HEK293 (cell line): ENCODE measurements at regions not wholly inside any gene's neighbourhood (a gene's known extent, or its start where the extent isn't known, plus 50 kb on each side); places are given as distances from the start of the nearest gene placed in this dataset.

Experiments used
- ZNF146 ChIP-seq: fragments of 450-650 bp; formaldehyde crosslinking; IDR thresholded peaks from 2 replicates; pipeline ENCODE4 v1.5.1; 2016; ENCODE audit warnings: missing biosample characterization, missing genetic modification characterization
- ZNF555 ChIP-seq: fragments of 450-650 bp; formaldehyde crosslinking; conservative IDR thresholded peaks from 2 replicates; pipeline ENCODE4 v1.5.1; 2017; ENCODE audit warnings: missing biosample characterization, mild to moderate bottlenecking, missing genetic modification characterization, inconsistent platforms
- TF ChIP-seq, protein P1 (sequence below): fragments of 450-650 bp; formaldehyde crosslinking; IDR thresholded peaks from 2 replicates; pipeline ENCODE4 v1.5.1; 2016; ENCODE audit warnings: missing biosample characterization, missing genetic modification characterization

DNA sequence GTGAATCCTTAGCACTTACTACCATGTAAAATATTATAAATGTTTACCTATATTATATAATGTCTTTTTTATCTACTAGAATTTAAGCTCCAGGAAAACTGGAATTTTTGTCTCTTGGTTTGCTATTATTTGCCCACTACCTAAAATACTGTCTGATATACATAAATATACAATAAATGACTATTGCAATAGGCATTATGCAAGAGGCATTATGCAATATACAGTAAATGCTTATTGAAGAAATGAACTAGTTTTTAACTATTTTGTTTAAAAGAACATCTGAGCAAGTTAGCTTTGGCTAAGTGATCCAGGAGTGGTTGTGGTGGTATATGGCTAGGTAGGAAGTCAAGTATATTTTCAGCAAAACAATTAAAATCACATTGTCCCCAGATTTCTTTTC is 640.2 kb upstream of the PKN2 start:
- TF ChIP-seq, protein P1, sequence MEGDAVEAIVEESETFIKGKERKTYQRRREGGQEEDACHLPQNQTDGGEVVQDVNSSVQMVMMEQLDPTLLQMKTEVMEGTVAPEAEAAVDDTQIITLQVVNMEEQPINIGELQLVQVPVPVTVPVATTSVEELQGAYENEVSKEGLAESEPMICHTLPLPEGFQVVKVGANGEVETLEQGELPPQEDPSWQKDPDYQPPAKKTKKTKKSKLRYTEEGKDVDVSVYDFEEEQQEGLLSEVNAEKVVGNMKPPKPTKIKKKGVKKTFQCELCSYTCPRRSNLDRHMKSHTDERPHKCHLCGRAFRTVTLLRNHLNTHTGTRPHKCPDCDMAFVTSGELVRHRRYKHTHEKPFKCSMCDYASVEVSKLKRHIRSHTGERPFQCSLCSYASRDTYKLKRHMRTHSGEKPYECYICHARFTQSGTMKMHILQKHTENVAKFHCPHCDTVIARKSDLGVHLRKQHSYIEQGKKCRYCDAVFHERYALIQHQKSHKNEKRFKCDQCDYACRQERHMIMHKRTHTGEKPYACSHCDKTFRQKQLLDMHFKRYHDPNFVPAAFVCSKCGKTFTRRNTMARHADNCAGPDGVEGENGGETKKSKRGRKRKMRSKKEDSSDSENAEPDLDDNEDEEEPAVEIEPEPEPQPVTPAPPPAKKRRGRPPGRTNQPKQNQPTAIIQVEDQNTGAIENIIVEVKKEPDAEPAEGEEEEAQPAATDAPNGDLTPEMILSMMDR (tag by site-specific recombination), result no peak
- no peak for TF ChIP-seq ZNF146 (tag by site-specific recombination)
- no peak for TF ChIP-seq ZNF555 (tag by site-specific recombination)
